IPS DF 19.7 (cell line): ENCODE measurements at regions not wholly inside any gene's neighbourhood (a gene's known extent, or its start where the extent isn't known, plus 50 kb on each side); places are given as distances from the start of the nearest gene placed in this dataset.

ENCODE experiments used
- DNase-seq: peaks from one replicate; pipeline ENCODE4 v3.0.0-alpha.2; 2013; ENCODE audit warnings: low read depth, low spot score

- DNase-seq = no peak
These were observed 185.3 kb upstream of the POU3F1 start for GRCh38 chr1:38231941-38232340.

- no peak for DNase-seq
These were observed 182.1 kb upstream of the POU3F1 start for GRCh38 chr1:38228718-38229117.

GRCh38 chr1:38225745-38226144 is 179.2 kb upstream of the POU3F1 start:
- no peak for DNase-seq

GRCh38 chr1:38223391-38223790 is 176.8 kb upstream of the POU3F1 start:
- no peak for DNase-seq

GRCh38 chr1:38222891-38223290 is 176.3 kb upstream of the POU3F1 start:
- DNase-seq = no peak

- DNase-seq = no peak
These were observed 174.5 kb upstream of the POU3F1 start for GRCh38 chr1:38221006-38221649.

GRCh38 chr1:38217316-38217715 is 170.7 kb upstream of the POU3F1 start:
- DNase-seq = no peak

- no peak for DNase-seq
These were observed 167.2 kb upstream of the POU3F1 start for GRCh38 chr1:38213646-38214434.

GRCh38 chr1:38210895-38211177 is 164.2 kb upstream of the POU3F1 start:
- no peak for DNase-seq

GRCh38 chr1:38210021-38210894 is 163.7 kb upstream of the POU3F1 start:
- no peak for DNase-seq

GRCh38 chr1:38208716-38209632 is 162.4 kb upstream of the POU3F1 start:
- no peak for DNase-seq

GRCh38 chr1:38207906-38208305 is 161.3 kb upstream of the POU3F1 start:
- DNase-seq = no peak

- DNase-seq = no peak
These were observed 160.7 kb upstream of the POU3F1 start for GRCh38 chr1:38207275-38207674.

GRCh38 chr1:38204698-38205097 is 158.1 kb upstream of the POU3F1 start:
- no peak for DNase-seq

GRCh38 chr1:38203441-38203840 is 156.8 kb upstream of the POU3F1 start:
- no peak for DNase-seq

- no peak for DNase-seq
These were observed 154.8 kb upstream of the POU3F1 start for GRCh38 chr1:38201431-38201830.

- no peak for DNase-seq
These were observed 152.0 kb upstream of the POU3F1 start for GRCh38 chr1:38198621-38199020.

GRCh38 chr1:38198099-38198498 is 151.5 kb upstream of the POU3F1 start:
- no peak for DNase-seq

GRCh38 chr1:38197312-38198061 is 150.9 kb upstream of the POU3F1 start:
- no peak for DNase-seq

- DNase-seq = no peak
These were observed 147.9 kb upstream of the POU3F1 start for GRCh38 chr1:38194472-38194871.

- no peak for DNase-seq
These were observed 146.4 kb upstream of the POU3F1 start for GRCh38 chr1:38193040-38193439.
